GM19099 (cell line): ENCODE measurements at regions not wholly inside any gene's neighbourhood (a gene's known extent, or its start where the extent isn't known, plus 50 kb on each side); places are given as distances from the start of the nearest gene placed in this dataset.

Source experiments
- POLR2A ChIP-seq: IDR thresholded peaks from 3 replicates; pipeline ENCODE4 v1.6.1; 2011; ENCODE audit warnings: low read depth; ENCODE audit not compliant: insufficient read length; ENCODE audit errors: extremely low read depth

GRCh38 chr13:80577285-80577684, 236.4 kb upstream of the SPRY2 start:
- TF ChIP-seq POLR2A = no peak

- TF ChIP-seq POLR2A = no peak
Measured at GRCh38 chr13:80574113-80574850, 233.4 kb upstream of the SPRY2 start.

GRCh38 chr13:80572923-80573316, 232.0 kb upstream of the SPRY2 start:
- TF ChIP-seq POLR2A = no peak

- no peak for TF ChIP-seq POLR2A
Measured at GRCh38 chr13:80572308-80572922, 231.5 kb upstream of the SPRY2 start.

GRCh38 chr13:80571346-80572307, 230.7 kb upstream of the SPRY2 start:
- no peak for TF ChIP-seq POLR2A

- no peak for TF ChIP-seq POLR2A
Measured at GRCh38 chr13:80563439-80563838, 222.5 kb upstream of the SPRY2 start.

GRCh38 chr13:80562433-80563156, 221.7 kb upstream of the SPRY2 start:
- no peak for TF ChIP-seq POLR2A

GRCh38 chr13:80560609-80561008, 219.7 kb upstream of the SPRY2 start:
- TF ChIP-seq POLR2A = no peak

GRCh38 chr13:80559944-80560343, 219.0 kb upstream of the SPRY2 start:
- TF ChIP-seq POLR2A = no peak

GRCh38 chr13:80558074-80558473, 217.1 kb upstream of the SPRY2 start:
- no peak for TF ChIP-seq POLR2A

GRCh38 chr13:80555796-80556678, 215.1 kb upstream of the SPRY2 start:
- no peak for TF ChIP-seq POLR2A

GRCh38 chr13:80552851-80553440, 212.0 kb upstream of the SPRY2 start:
- no peak for TF ChIP-seq POLR2A

- no peak for TF ChIP-seq POLR2A
Measured at GRCh38 chr13:80551650-80552497, 210.9 kb upstream of the SPRY2 start.
